Calu3 (cell line): ENCODE measurements at regions not wholly inside any gene's neighbourhood (a gene's known extent, or its start where the extent isn't known, plus 50 kb on each side); places are given as distances from the start of the nearest gene placed in this dataset.
A peak's percentile ranks its signal among the peaks of the same experiment; 100 is the strongest.
"Not testable (repeated sequence)": the region's sequence is repeated elsewhere in the genome, so short reads cannot be mapped to it uniquely, and the experiment has no call there.

ENCODE experiments used
- BruUV-seq: library from RNA; stranded (reverse); fragments of 400-500 nt; replicated peaks from 2 replicates; lab custom pipeline; 2021; lab: Mats Ljungman, UMichigan
- CTCF ChIA-PET: fragments of 300-600 bp; sonication (Branson Sonifier 250); formaldehyde crosslinking; loops from one replicate; lab custom pipeline; 2022; ENCODE audit warnings: antibody characterized with exemption; lab: Charles Lee
- DNase-seq: peaks from one replicate; pipeline ENCODE4 v3.0.0; 2022
- H3K27ac Mint-ChIP-seq: one replicate; pipeline ENCODE4 v1.8.0; 2022; ENCODE audit warnings: mixed read lengths; ENCODE audit not compliant: unreplicated experiment
- H3K27me3 Mint-ChIP-seq: one replicate; pipeline ENCODE4 v1.8.0; 2022; ENCODE audit warnings: mixed read lengths; ENCODE audit not compliant: unreplicated experiment
- H3K36me3 Mint-ChIP-seq: one replicate; pipeline ENCODE4 v1.8.0; 2022; ENCODE audit warnings: mild to moderate bottlenecking, moderate library complexity, mixed read lengths; ENCODE audit not compliant: insufficient read depth, unreplicated experiment
- H3K4me1 Mint-ChIP-seq: one replicate; pipeline ENCODE4 v1.8.0; 2022; ENCODE audit warnings: mild to moderate bottlenecking, low read depth, mixed read lengths; ENCODE audit not compliant: unreplicated experiment
- H3K4me3 Mint-ChIP-seq: one replicate; pipeline ENCODE4 v1.8.0; 2022; ENCODE audit warnings: mild to moderate bottlenecking, low read depth, moderate library complexity, mixed read lengths; ENCODE audit not compliant: unreplicated experiment
- H3K9me3 Mint-ChIP-seq: one replicate; pipeline ENCODE4 v1.8.0; 2022; ENCODE audit warnings: low read depth, mixed read lengths; ENCODE audit not compliant: unreplicated experiment
- intact Hi-C: fragments of 100-400 bp; cut with micrococcal nuclease; formaldehyde crosslinking; loops from one replicate; pipeline ENCODE4 v1.10.0; 2022; ENCODE audit not compliant: unreplicated experiment
- TF ChIP-seq, protein P1 (sequence below): fragments of 200-600 bp; IDR thresholded peaks from one replicate; pipeline ENCODE4 v1.8.0; 2022; ENCODE audit warnings: antibody characterized with exemption; ENCODE audit not compliant: unreplicated experiment

GRCh38 chr6:106745824-106746582, 116.6 kb downstream of the QRSL1 start:
- H3K4me3 Mint-ChIP-seq: peak overlapping the region; percentile 27
- peak overlapping the region; percentile 89 for H3K27ac Mint-ChIP-seq
- H3K4me1 Mint-ChIP-seq: peaks cover 88% of the 10 kb centered on the region
- H3K9me3 Mint-ChIP-seq: peaks cover 3% of the 10 kb centered on the region
- intact Hi-C loops: loop anchor here (2.0 to 5.0 kb wide), 4 partner anchors 15 to 231 kb away; no protein-coding TSS in a partner anchor
- TF ChIP-seq, protein P1, sequence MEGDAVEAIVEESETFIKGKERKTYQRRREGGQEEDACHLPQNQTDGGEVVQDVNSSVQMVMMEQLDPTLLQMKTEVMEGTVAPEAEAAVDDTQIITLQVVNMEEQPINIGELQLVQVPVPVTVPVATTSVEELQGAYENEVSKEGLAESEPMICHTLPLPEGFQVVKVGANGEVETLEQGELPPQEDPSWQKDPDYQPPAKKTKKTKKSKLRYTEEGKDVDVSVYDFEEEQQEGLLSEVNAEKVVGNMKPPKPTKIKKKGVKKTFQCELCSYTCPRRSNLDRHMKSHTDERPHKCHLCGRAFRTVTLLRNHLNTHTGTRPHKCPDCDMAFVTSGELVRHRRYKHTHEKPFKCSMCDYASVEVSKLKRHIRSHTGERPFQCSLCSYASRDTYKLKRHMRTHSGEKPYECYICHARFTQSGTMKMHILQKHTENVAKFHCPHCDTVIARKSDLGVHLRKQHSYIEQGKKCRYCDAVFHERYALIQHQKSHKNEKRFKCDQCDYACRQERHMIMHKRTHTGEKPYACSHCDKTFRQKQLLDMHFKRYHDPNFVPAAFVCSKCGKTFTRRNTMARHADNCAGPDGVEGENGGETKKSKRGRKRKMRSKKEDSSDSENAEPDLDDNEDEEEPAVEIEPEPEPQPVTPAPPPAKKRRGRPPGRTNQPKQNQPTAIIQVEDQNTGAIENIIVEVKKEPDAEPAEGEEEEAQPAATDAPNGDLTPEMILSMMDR: no peak
- DNase-seq: peak; percentile 60
- no peaks in the 10 kb centered on the region for H3K27me3 Mint-ChIP-seq
- CTCF ChIA-PET: interaction anchor here (0.5 to 1.2 kb wide), 4 partner anchors 21 to 233 kb away, joined by 3 to 5 read pairs (median 4); no protein-coding TSS in a partner anchor
- H3K36me3 Mint-ChIP-seq: peaks cover 39% of the 10 kb centered on the region
- TSS peak; percentile 34 for BruUV-seq

DNA sequence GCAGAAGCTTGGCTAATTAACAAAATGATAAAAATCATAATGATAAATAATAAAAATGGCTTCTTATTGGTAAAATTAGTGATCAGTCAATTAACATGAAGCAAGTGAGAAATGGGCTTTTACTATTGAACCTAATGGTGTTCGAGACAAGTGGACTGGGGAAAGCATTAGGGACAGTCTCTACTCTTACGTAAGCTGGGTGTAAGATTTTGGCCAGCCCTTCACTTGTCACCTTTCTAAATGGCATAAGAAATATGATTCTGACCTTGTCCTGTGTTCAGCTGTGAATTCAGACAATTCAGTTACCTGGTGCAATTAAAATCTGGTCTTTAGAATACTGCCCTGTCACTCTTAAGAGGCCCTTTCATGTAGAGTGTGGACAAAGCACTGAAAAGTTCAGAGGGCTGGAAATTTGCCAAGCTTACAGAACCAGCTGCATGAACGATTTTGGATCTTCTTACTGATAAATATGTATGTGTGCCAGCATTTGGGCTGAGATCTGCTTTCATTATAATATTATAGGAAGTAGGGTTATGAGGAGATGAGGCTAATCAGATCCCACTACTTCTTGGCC, 115.9 kb downstream of the QRSL1 start:
- CTCF ChIA-PET: no interaction called here
- peaks cover 85% of the 10 kb centered on the region for H3K4me1 Mint-ChIP-seq
- H3K4me3 Mint-ChIP-seq: no peak overlapping the region
- TF ChIP-seq, protein P1: no peak
- H3K36me3 Mint-ChIP-seq: peaks cover 41% of the 10 kb centered on the region
- no peaks in the 10 kb centered on the region for H3K27me3 Mint-ChIP-seq
- H3K27ac Mint-ChIP-seq: peak overlapping the region; percentile 89
- intact Hi-C loops: loop anchor here (5.0 kb wide), 1 partner anchor 232 kb away; no protein-coding TSS in a partner anchor
- no peak for DNase-seq
- H3K9me3 Mint-ChIP-seq: peaks cover 3% of the 10 kb centered on the region
- BruUV-seq: no TSS peak

- H3K4me1 Mint-ChIP-seq: peaks cover 83% of the 10 kb centered on the region
- H3K27me3 Mint-ChIP-seq: no peaks in the 10 kb centered on the region
- peaks cover 3% of the 10 kb centered on the region for H3K9me3 Mint-ChIP-seq
- CTCF ChIA-PET: no interaction called here
- no peak for DNase-seq
- TF ChIP-seq, protein P1: no peak
- H3K36me3 Mint-ChIP-seq: peaks cover 43% of the 10 kb centered on the region
- no peak overlapping the region for H3K27ac Mint-ChIP-seq
- no peak overlapping the region for H3K4me3 Mint-ChIP-seq
- BruUV-seq: no TSS peak
- intact Hi-C loops: loop anchor here (5.0 kb wide), 1 partner anchor 233 kb away; no protein-coding TSS in a partner anchor
Observed at GRCh38 chr6:106744781-106745180, 115.4 kb downstream of the QRSL1 start.

GRCh38 chr6:106744029-106744428, 114.7 kb downstream of the QRSL1 start:
- peak overlapping the region; percentile 92 for H3K27ac Mint-ChIP-seq

More at GRCh38 chr6:106744029-106744428, 114.7 kb downstream of the QRSL1 start:
- H3K27me3 Mint-ChIP-seq, DNase-seq, CTCF ChIA-PET, H3K9me3 Mint-ChIP-seq, BruUV-seq, intact Hi-C loops, H3K4me3 Mint-ChIP-seq: not testable (repeated sequence)
- H3K36me3 Mint-ChIP-seq: peaks cover 48% of the 10 kb centered on the region
- peaks cover 84% of the 10 kb centered on the region for H3K4me1 Mint-ChIP-seq
